ENCODE measurements at regions not wholly inside any gene's neighbourhood (a gene's known extent, or its start where the extent isn't known, plus 50 kb on each side); places are given as distances from the start of the nearest gene placed in this dataset.

- TF ChIP-seq CTCF (IDR thresholded peaks at IDR 0.05): no peak
- no peak for TF ChIP-seq ZBTB43 (CRISPR knock-in tag; IDR thresholded peaks at IDR 0.05)
- TF ChIP-seq ESRRA (CRISPR knock-in tag; IDR thresholded peaks at IDR 0.05; ENCODE audit: borderline replicate concordance): no peak
- TF ChIP-seq CBFB (CRISPR knock-in tag; IDR thresholded peaks at IDR 0.05; ENCODE audit: low read depth): no peak
- no peak for TF ChIP-seq ATF3 (CRISPR knock-in tag; conservative IDR thresholded peaks at IDR 0.05)
- TF ChIP-seq RORB (CRISPR knock-in tag; IDR thresholded peaks at IDR 0.05): no peak
- TF ChIP-seq TEAD4 (CRISPR knock-in tag; IDR thresholded peaks at IDR 0.05): no peak
- TF ChIP-seq E2F4 (CRISPR knock-in tag; IDR thresholded peaks at IDR 0.05; ENCODE audit: borderline replicate concordance, low read depth): no peak
- TF ChIP-seq RELA (CRISPR knock-in tag; IDR thresholded peaks at IDR 0.05; ENCODE audit: borderline replicate concordance): no peak
- TF ChIP-seq MYBL2 (CRISPR knock-in tag; IDR thresholded peaks at IDR 0.05): no peak
- TF ChIP-seq NR3C1 (CRISPR knock-in tag; conservative IDR thresholded peaks at IDR 0.05; ENCODE audit: low read depth): no peak
- TF ChIP-seq PRDM15 (CRISPR knock-in tag; IDR thresholded peaks at IDR 0.05): no peak
Observed at GRCh38 chr1:109814223-109814622, 50.5 kb upstream of the EPS8L3 start.
